K562 (cell line): ENCODE measurements at regions not wholly inside any gene's neighbourhood (a gene's known extent, or its start where the extent isn't known, plus 50 kb on each side); places are given as distances from the start of the nearest gene placed in this dataset.

Source experiments
- ATAC-seq: fragments of 200-7000 bp; cut with Tn5 transposase; 3 replicates; pipeline ENCODE4 v1.9.1; 2020; ENCODE audit warnings: moderate library complexity
- BruUV-seq: library from RNA; stranded (reverse); fragments of 400-500 nt; replicated peaks from 2 replicates; lab custom pipeline; 2021; lab: Mats Ljungman, UMichigan
- CTCF ChIA-PET: fragments of 300-600 bp; formaldehyde crosslinking; extraction: SDS; loops from one replicate; lab custom pipeline; 2021; ENCODE audit warnings: low intra/inter-chr PET ratio; lab: Yijun Ruan, JAX
- POLR2A ChIA-PET: fragments of 300-600, 350-650 bp; sonication (Branson Sonifier 250); formaldehyde crosslinking; extraction: SDS; loops from one replicate; lab custom pipeline; 2021; ENCODE audit warnings: antibody characterized with exemption, inconsistent platforms; lab: Yijun Ruan, JAX
- DNase-seq, 4 experiments: peaks; one replicate each; pipeline versions ENCODE4 v3.0.0 to v3.0.0-alpha.2; 2011 to 2018; ENCODE audit warnings: low spot score in 3 of 4, mixed read lengths in 3 of 4; ENCODE audit errors: extremely low read depth in 1 of 4
- FAIRE-seq: peaks from 2 replicates; lab custom pipeline; 2011; peaks lifted over from hg19 to GRCh38; lab: Jason Lieb, UNC
- H2AFZ ChIP-seq: 2 replicates; pipeline ENCODE4 v1.6.0; 2011; ENCODE audit warnings: low read depth, low read length, control low read depth, inconsistent platforms
- H3K27ac ChIP-seq: fragments of 200-600 bp; 3 replicates; pipeline ENCODE4 v1.8.0; 2011; ENCODE audit warnings: low read depth, mild to moderate bottlenecking, control low read depth, inconsistent platforms, low read length, moderate library complexity, mixed read lengths; ENCODE audit errors: extremely low read depth
- H3K27me3 ChIP-seq, 2 experiments: fragments of 300-600 bp in 1 of 2; 2 replicates in 1 of 2; 3 replicates in 1 of 2; pipeline versions ENCODE4 v1.6.0 to v1.8.0; 2011; ENCODE audit warnings: inconsistent platforms in 2 of 2, low read length in 2 of 2, mild to moderate bottlenecking in 1 of 2, mixed read lengths in 1 of 2, moderate library complexity in 1 of 2; ENCODE audit not compliant: control insufficient read depth in 2 of 2, insufficient read depth in 2 of 2
- H3K36me3 ChIP-seq: fragments of 300-600 bp; 3 replicates; pipeline ENCODE4 v1.8.0; 2011; ENCODE audit warnings: mild to moderate bottlenecking, low read length, inconsistent platforms; ENCODE audit not compliant: control insufficient read depth, insufficient read depth
- H3K4me1 ChIP-seq, 2 experiments: fragments of 200-600 bp in 1 of 2; replicated peaks in 1 of 2; 2 replicates in 1 of 2; 3 replicates in 1 of 2; pipeline versions ENCODE4 v1.5.1 to v1.8.0; 2011; ENCODE audit warnings: inconsistent platforms in 2 of 2, low read length in 2 of 2, mild to moderate bottlenecking in 1 of 2, mixed read lengths in 1 of 2, moderate library complexity in 1 of 2; ENCODE audit not compliant: control insufficient read depth in 2 of 2, insufficient read depth in 2 of 2
- H3K4me2 ChIP-seq: 2 replicates; pipeline ENCODE4 v1.6.1; 2011; ENCODE audit warnings: low read length, control low read depth, inconsistent platforms, mixed read lengths; ENCODE audit not compliant: insufficient read depth
- H3K4me3 ChIP-seq: fragments of 200-600 bp; sonication (generic), shearing (Covaris generic); 2 replicates; pipeline ENCODE4 v1.5.1; 2016; ENCODE audit warnings: control low read depth, inconsistent platforms
- H3K79me2 ChIP-seq: fragments of 200-600 bp; 3 replicates; pipeline ENCODE4 v1.8.0; 2011; ENCODE audit warnings: low read length, inconsistent platforms; ENCODE audit not compliant: control insufficient read depth, insufficient read depth
- H3K9ac ChIP-seq, 2 experiments: 2 replicates each; pipeline versions ENCODE4 v1.6.0 to v1.6.1; 2011; ENCODE audit warnings: low read depth in 2 of 2, low read length in 2 of 2, control low read depth in 1 of 2, inconsistent platforms in 1 of 2, mild to moderate bottlenecking in 1 of 2, mixed read lengths in 1 of 2; ENCODE audit not compliant: insufficient read depth in 1 of 2
- H3K9me1 ChIP-seq: one replicate; pipeline ENCODE4 v1.6.0; 2011; ENCODE audit warnings: inconsistent platforms, mild to moderate bottlenecking, low read length, moderate library complexity; ENCODE audit not compliant: control insufficient read depth, insufficient read depth
- H3K9me3 ChIP-seq: replicated peaks from 2 replicates; pipeline ENCODE4 v1.5.1; 2011; ENCODE audit warnings: low read depth, low read length, inconsistent platforms; ENCODE audit not compliant: control insufficient read depth, insufficient read depth
- H4K20me1 ChIP-seq: replicated peaks from 2 replicates; pipeline ENCODE4 v1.6.1; 2011; ENCODE audit warnings: low read length, inconsistent platforms, mixed read lengths; ENCODE audit not compliant: control insufficient read depth, insufficient read depth
- FOXP1 ChIP-seq: sonication (generic); formaldehyde crosslinking; IDR thresholded peaks from 2 replicates; pipeline ENCODE4 v1.8.0; 2022; ENCODE audit warnings: mild to moderate bottlenecking, missing genetic modification reagents
- HMGN3 ChIP-seq: IDR thresholded peaks from 2 replicates; pipeline ENCODE4 v1.6.1; 2011; ENCODE audit warnings: borderline replicate concordance, low read depth, mild to moderate bottlenecking, mixed read lengths, low read length; ENCODE audit not compliant: insufficient read length; ENCODE audit errors: extremely low read depth
- POLR2B ChIP-seq: fragments of 450-650 bp; IDR thresholded peaks from 2 replicates; pipeline ENCODE4 v1.6.1; 2018; ENCODE audit warnings: low read depth; ENCODE audit not compliant: partially characterized antibody
- RBM22 ChIP-seq: fragments of 200-400 bp; formaldehyde crosslinking; IDR thresholded peaks from 2 replicates; pipeline ENCODE4 v1.6.1; 2018; ENCODE audit warnings: low read length, low read depth; ENCODE audit not compliant: poor library complexity, severe bottlenecking
- TARDBP ChIP-seq: fragments of 450-650 bp; IDR thresholded peaks from 2 replicates; pipeline ENCODE4 v1.6.1; 2016
- ZC3H11A ChIP-seq: IDR thresholded peaks from 2 replicates; pipeline ENCODE4 v1.6.1; 2012; ENCODE audit warnings: low read depth, low read length, improper control_type of control experiment
- ZNF23 ChIP-seq: fragments of 250-450 bp; sonication (Bioruptor Pico); IDR thresholded peaks from 2 replicates; pipeline ENCODE4 v1.4.0; 2020; ENCODE audit warnings: mild to moderate bottlenecking
- ZNF347 ChIP-seq: fragments of 450-650 bp; formaldehyde crosslinking; IDR thresholded peaks from 2 replicates; pipeline ENCODE4 v1.4.0; 2020; ENCODE audit warnings: low read depth, mild to moderate bottlenecking, moderate library complexity
- ZNF408 ChIP-seq: fragments of 250-450 bp; sonication (Bioruptor Pico); IDR thresholded peaks from 2 replicates; pipeline ENCODE4 v1.4.0; 2020; ENCODE audit warnings: low read depth, mild to moderate bottlenecking, moderate library complexity
- ZSCAN32 ChIP-seq: fragments of 450-650 bp; formaldehyde crosslinking; IDR thresholded peaks from 2 replicates; pipeline ENCODE4 v1.4.0; 2020; ENCODE audit warnings: mild to moderate bottlenecking, moderate library complexity
- WGBS: fragments of 100-300 bp; shearing (Covaris generic); methylation state at CpG from one replicate; pipeline ENCODE4 v1.1.6; 2016; ENCODE audit warnings: low coverage, mixed read lengths; ENCODE audit not compliant: insufficient coverage; ENCODE audit errors: missing lambda C conversion rate; 5-methylcytosine and 5-hydroxymethylcytosine counted together
- in situ Hi-C: fragments of 300-500 bp; cut with MboI; formaldehyde crosslinking; loops from 4 replicates; pipeline ENCODE4 v1.15.0; 2018; ENCODE audit warnings: inconsistent platforms, mixed read lengths
- intact Hi-C: fragments of 100-400 bp; cut with micrococcal nuclease; formaldehyde crosslinking; loops from 2 replicates; pipeline ENCODE4 v1.14.2; 2022
- TF ChIP-seq, protein P1 (sequence below): sonication (generic); formaldehyde crosslinking; IDR thresholded peaks from 2 replicates; pipeline ENCODE4 v1.9.0; 2022; ENCODE audit warnings: mild to moderate bottlenecking, missing genetic modification reagents
- TF ChIP-seq, protein P2 (sequence below): sonication (generic); formaldehyde crosslinking; IDR thresholded peaks from 2 replicates; pipeline ENCODE4 v1.8.0; 2022; ENCODE audit warnings: mild to moderate bottlenecking, missing genetic modification reagents
- TF ChIP-seq, protein P3 (sequence below): fragments of 250-450 bp; sonication (Bioruptor Pico); IDR thresholded peaks from 2 replicates; pipeline ENCODE4 v1.5.0; 2021

DNA sequence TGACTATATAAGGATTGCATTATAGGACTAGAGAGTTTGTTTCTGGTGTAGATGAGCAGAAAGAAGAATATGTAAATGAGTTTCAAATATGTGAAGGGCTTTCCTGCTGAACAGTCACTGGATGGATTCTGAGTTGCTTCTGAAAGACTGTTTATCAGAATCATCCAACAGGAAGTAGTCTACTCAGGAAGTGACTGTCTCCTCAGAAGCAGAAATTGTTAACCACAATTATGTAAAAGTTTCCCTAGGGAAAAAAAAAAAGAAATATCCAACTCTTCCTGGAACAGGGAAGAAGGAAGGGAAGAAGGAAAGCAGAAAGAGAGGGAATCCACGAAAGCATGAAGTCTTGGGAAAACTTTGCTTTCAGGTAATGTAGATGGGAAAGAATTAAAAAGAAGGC is 138.9 kb downstream of the TENT5A start:
- Histone ChIP-seq H3K9me1 (no peaks in the 10 kb centered on the region), H3K4me3 (no peak overlapping the region), H3K4me2 (no peak overlapping the region), H3K4me1 (no peaks in the 10 kb centered on the region), H3K9ac (no peak overlapping the region), H3K27ac (no peak overlapping the region), H2AFZ (no peak overlapping the region), H3K27me3 (no peaks in the 10 kb centered on the region)
- in situ Hi-C loops (no loop called here), intact Hi-C loops (no loop called here)
- 0% methylated on average over 1 of the region's 1 CpG for WGBS
- FAIRE-seq (no peak), DNase-seq (no peak)
- CTCF ChIA-PET: interaction anchor here (0.7 kb wide), 1 partner anchor 189 kb away, joined by 3 read pairs; no protein-coding TSS in a partner anchor
- no TSS peak for BruUV-seq
- TF ChIP-seq ZNF23 (CRISPR knock-in tag) (no peak), ZSCAN32 (CRISPR knock-in tag) (no peak)
- TF ChIP-seq, all 486 proteins: peak for 0
- no peak for ATAC-seq
- H4K20me1 ChIP-seq: no peaks in the 10 kb centered on the region
- no peaks in the 10 kb centered on the region for H3K9me3 ChIP-seq
- H3K79me2 ChIP-seq: no peaks in the 10 kb centered on the region
- POLR2A ChIA-PET: no interaction called here
- no peaks in the 10 kb centered on the region for H3K36me3 ChIP-seq

DNA sequence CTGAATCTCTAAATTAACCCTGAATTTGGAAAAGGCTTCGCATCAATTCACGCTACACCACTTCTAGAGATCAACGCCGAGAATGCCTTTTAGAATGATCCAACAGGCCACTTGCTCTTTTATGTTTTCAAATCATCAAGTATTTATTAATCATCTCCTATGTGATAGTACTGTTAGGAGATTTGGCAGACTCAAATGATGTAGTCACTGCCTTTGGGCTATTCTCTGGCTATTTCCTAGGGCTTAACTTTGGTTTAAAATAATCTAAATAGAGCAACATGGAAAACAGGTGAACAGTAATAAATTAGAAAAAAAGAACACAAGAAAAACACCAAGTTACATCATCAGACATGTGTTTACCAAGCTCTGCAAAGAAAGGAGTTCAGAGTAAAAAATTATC is 140.3 kb downstream of the TENT5A start:
- no peak overlapping the region for H2AFZ ChIP-seq
- H3K4me3 ChIP-seq: no peak overlapping the region
- H3K36me3 ChIP-seq: no peaks in the 10 kb centered on the region
- CTCF ChIA-PET: no interaction called here
- WGBS: 0% methylated on average over 4 of the region's 4 CpGs
- no peaks in the 10 kb centered on the region for H3K79me2 ChIP-seq
- H4K20me1 ChIP-seq: no peaks in the 10 kb centered on the region
- in situ Hi-C loops: no loop called here
- no peaks in the 10 kb centered on the region for H3K27me3 ChIP-seq
- FAIRE-seq (no peak), ATAC-seq (no peak), DNase-seq (no peak)
- no TSS peak for BruUV-seq
- H3K9me3 ChIP-seq: no peaks in the 10 kb centered on the region
- POLR2A ChIA-PET: no interaction called here
- H3K27ac ChIP-seq: no peak overlapping the region
- no peak overlapping the region for H3K9ac ChIP-seq
- no peak overlapping the region for H3K4me2 ChIP-seq
- H3K4me1 ChIP-seq: no peaks in the 10 kb centered on the region
- TF ChIP-seq TARDBP (no peak), ZNF347 (no peak), HMGN3 (no peak), RBM22 (no peak), ZNF408 (no peak), POLR2B (no peak), FOXP1 (CRISPR knock-in tag) (no peak), ZC3H11A (no peak)
- TF ChIP-seq, protein P1, sequence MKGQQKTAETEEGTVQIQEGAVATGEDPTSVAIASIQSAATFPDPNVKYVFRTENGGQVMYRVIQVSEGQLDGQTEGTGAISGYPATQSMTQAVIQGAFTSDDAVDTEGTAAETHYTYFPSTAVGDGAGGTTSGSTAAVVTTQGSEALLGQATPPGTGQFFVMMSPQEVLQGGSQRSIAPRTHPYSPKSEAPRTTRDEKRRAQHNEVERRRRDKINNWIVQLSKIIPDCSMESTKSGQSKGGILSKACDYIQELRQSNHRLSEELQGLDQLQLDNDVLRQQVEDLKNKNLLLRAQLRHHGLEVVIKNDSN (CRISPR knock-in tag): no peak
- TF ChIP-seq, protein P2, sequence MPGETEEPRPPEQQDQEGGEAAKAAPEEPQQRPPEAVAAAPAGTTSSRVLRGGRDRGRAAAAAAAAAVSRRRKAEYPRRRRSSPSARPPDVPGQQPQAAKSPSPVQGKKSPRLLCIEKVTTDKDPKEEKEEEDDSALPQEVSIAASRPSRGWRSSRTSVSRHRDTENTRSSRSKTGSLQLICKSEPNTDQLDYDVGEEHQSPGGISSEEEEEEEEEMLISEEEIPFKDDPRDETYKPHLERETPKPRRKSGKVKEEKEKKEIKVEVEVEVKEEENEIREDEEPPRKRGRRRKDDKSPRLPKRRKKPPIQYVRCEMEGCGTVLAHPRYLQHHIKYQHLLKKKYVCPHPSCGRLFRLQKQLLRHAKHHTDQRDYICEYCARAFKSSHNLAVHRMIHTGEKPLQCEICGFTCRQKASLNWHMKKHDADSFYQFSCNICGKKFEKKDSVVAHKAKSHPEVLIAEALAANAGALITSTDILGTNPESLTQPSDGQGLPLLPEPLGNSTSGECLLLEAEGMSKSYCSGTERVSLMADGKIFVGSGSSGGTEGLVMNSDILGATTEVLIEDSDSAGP (CRISPR knock-in tag): no peak
- TF ChIP-seq, protein P3, sequence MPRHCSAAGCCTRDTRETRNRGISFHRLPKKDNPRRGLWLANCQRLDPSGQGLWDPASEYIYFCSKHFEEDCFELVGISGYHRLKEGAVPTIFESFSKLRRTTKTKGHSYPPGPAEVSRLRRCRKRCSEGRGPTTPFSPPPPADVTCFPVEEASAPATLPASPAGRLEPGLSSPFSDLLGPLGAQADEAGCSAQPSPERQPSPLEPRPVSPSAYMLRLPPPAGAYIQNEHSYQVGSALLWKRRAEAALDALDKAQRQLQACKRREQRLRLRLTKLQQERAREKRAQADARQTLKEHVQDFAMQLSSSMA: no peak
- TF ChIP-seq, all 486 proteins: peak for 0
- H3K9me1 ChIP-seq: no peaks in the 10 kb centered on the region
- intact Hi-C loops: no loop called here
